Mesothelial cell of epicardium (in vitro differentiated cells): ENCODE measurements at regions not wholly inside any gene's neighbourhood (a gene's known extent, or its start where the extent isn't known, plus 50 kb on each side); places are given as distances from the start of the nearest gene placed in this dataset.
"Not testable (repeated sequence)": the region's sequence is repeated elsewhere in the genome, so short reads cannot be mapped to it uniquely, and the experiment has no call there.

Experiments used
- DNase-seq, 2 experiments: peaks; one replicate each; pipeline ENCODE4 v3.0.0; 2021; ENCODE audit warnings: low spot score in 2 of 2; ENCODE audit not compliant: unreplicated experiment in 2 of 2
- H3K27ac Mint-ChIP-seq: 2 replicates; pipeline ENCODE4 v1.8.0; 2021; ENCODE audit warnings: mixed read lengths
- H3K27me3 Mint-ChIP-seq: 2 replicates; pipeline ENCODE4 v1.8.0; 2021; ENCODE audit warnings: low read depth, mixed read lengths
- H3K36me3 Mint-ChIP-seq: 2 replicates; pipeline ENCODE4 v1.8.0; 2021; ENCODE audit warnings: mixed read lengths
- H3K4me1 Mint-ChIP-seq: 2 replicates; pipeline ENCODE4 v1.8.0; 2021; ENCODE audit warnings: mixed read lengths
- H3K4me3 Mint-ChIP-seq: 2 replicates; pipeline ENCODE4 v1.8.0; 2021; ENCODE audit warnings: mild to moderate bottlenecking, moderate library complexity, mixed read lengths
- H3K9me3 Mint-ChIP-seq: 2 replicates; pipeline ENCODE4 v1.8.0; 2021; ENCODE audit warnings: mixed read lengths
- TF ChIP-seq, protein P1 (sequence below): fragments of 200-600 bp; sonication (generic); IDR thresholded peaks from one replicate; pipeline ENCODE4 v1.5.0; 2021; ENCODE audit warnings: antibody characterized with exemption; ENCODE audit not compliant: unreplicated experiment

DNA sequence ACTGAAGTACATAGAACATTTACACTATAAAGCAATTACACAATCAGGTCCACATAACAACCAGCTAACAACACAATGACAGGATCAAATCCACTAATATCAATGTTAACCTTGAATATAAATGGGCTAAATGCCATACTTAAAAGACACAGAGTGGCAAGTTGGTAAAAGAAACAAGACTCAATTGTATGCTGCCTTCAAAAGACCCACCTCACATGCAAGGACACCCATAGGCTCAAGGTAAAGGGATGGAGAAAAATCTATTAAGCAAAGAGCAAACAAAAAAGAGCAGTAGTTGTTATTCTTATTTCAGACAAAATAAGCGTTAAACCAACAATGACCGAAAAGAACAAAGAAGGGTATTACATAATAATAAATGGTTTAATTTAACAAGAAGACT is 183.3 kb downstream of the PYDC2 start:
- Mint-ChIP-seq H3K36me3 (no peaks in the 10 kb centered on the region), H3K27me3 (no peaks in the 10 kb centered on the region), H3K27ac (no peak overlapping the region), H3K9me3 (peaks cover 33% of the 10 kb centered on the region), H3K4me3 (no peak overlapping the region), H3K4me1 (no peaks in the 10 kb centered on the region)
- TF ChIP-seq, protein P1, sequence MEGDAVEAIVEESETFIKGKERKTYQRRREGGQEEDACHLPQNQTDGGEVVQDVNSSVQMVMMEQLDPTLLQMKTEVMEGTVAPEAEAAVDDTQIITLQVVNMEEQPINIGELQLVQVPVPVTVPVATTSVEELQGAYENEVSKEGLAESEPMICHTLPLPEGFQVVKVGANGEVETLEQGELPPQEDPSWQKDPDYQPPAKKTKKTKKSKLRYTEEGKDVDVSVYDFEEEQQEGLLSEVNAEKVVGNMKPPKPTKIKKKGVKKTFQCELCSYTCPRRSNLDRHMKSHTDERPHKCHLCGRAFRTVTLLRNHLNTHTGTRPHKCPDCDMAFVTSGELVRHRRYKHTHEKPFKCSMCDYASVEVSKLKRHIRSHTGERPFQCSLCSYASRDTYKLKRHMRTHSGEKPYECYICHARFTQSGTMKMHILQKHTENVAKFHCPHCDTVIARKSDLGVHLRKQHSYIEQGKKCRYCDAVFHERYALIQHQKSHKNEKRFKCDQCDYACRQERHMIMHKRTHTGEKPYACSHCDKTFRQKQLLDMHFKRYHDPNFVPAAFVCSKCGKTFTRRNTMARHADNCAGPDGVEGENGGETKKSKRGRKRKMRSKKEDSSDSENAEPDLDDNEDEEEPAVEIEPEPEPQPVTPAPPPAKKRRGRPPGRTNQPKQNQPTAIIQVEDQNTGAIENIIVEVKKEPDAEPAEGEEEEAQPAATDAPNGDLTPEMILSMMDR = no peak
- no peak for DNase-seq

DNA sequence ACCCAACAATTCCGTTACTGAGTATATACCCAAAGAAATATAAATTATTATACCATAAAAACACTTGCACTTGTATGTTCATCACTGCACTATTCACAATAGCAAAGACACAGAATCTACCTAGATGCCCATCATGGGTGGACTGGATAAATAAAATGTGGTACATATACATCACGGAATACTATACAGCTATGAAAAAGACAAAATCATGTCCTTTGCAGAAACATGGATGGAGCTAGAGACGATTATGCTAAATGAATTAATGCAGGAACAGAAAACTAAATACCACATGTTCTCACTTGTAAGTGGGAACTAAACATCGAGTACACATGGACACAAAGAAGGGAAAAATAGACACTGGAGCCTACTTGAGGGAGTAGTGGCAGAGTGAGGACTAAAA is 185.3 kb downstream of the PYDC2 start:
- Mint-ChIP-seq H3K9me3 (peaks cover 41% of the 10 kb centered on the region), H3K27me3 (no peaks in the 10 kb centered on the region), H3K36me3 (peaks cover 3% of the 10 kb centered on the region), H3K4me3 (no peak overlapping the region), H3K27ac (no peak overlapping the region), H3K4me1 (peaks cover 1% of the 10 kb centered on the region)
- TF ChIP-seq, protein P1 = no peak
- no peak for DNase-seq

DNA sequence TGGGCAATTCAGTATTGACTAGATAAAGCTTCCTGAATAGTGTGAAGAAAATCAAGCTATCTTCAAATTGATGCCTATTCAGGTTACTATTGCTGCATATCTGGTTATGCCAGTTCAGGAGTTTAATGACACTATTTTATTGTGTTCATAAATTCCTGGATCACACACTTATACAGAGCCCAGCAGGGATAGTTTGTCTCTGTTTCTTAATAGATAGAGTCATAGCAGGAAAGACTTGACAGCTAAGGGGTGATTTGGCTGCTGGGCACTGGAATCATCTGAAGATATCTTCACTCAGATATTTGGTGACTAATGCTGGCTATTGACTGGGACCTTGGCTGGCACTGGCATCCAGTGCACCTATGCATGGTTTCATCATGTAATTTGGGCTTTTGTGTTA is 187.8 kb downstream of the PYDC2 start:
- TF ChIP-seq, protein P1 = no peak
- H3K27ac Mint-ChIP-seq = no peak overlapping the region
- DNase-seq = no peak
- H3K27me3 Mint-ChIP-seq = no peaks in the 10 kb centered on the region
- peaks cover 1% of the 10 kb centered on the region for H3K4me1 Mint-ChIP-seq
- no peak overlapping the region for H3K4me3 Mint-ChIP-seq
- H3K36me3 Mint-ChIP-seq = peaks cover 8% of the 10 kb centered on the region
- peaks cover 53% of the 10 kb centered on the region for H3K9me3 Mint-ChIP-seq

DNA sequence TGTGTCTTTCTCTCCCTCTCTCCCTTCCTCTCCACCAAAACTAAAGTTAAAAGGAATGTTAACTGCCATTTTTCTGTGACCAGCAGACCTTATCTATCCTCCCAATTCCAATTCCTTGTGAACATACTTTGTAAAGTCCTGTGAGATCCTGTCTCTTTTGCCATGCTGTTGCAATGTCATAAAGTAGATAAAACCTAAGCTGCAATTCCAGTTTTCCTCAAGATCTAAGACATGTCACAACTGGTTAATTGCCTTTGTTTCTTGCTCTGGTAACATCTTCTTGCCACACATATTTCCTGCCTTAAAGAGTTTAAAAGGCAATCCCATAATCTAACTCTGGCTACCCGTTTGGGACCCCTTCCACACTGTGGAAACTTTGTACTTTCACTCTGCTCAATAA is 188.7 kb downstream of the PYDC2 start:
- Mint-ChIP-seq H3K4me1 (peaks cover 1% of the 10 kb centered on the region), H3K9me3 (peaks cover 44% of the 10 kb centered on the region), H3K27me3 (no peaks in the 10 kb centered on the region), H3K27ac (no peak overlapping the region), H3K4me3 (no peak overlapping the region), H3K36me3 (peaks cover 8% of the 10 kb centered on the region)
- TF ChIP-seq, protein P1 = no peak
- DNase-seq = no peak

DNA sequence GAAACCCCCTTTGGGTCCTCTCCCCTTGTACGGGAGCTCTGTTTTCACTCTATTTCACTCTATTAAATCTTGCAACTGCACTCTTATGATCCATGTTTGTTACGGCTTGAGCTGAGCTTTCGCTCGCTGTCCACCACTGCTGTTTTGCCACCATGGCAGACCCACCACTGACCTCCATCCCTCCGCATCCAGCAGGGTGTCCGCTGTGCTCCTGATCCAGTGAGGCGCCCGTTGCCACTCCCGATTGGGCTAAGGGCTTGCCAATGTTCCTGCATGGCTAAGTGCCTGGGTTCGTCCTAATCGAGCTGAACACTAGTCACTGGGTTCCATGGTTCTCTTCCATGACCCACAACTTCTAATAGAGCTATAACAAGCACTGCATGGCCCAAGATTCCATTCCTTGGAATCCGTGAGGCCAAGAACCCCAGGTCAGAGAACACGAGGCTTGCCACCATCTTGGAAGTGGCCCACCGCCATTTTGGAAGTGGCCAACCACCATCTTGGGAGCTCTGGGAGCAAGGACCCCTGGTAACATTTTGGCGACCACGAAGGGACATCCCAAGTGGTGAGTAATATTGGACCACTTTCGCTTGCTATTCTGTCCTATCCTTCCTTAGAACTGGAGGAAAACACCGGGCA is 197.9 kb downstream of the PYDC2 start:
- DNase-seq, H3K36me3 Mint-ChIP-seq, H3K4me3 Mint-ChIP-seq, H3K4me1 Mint-ChIP-seq, H3K27me3 Mint-ChIP-seq, H3K27ac Mint-ChIP-seq: not testable (repeated sequence)
- H3K9me3 Mint-ChIP-seq = peaks cover 13% of the 10 kb centered on the region

DNA sequence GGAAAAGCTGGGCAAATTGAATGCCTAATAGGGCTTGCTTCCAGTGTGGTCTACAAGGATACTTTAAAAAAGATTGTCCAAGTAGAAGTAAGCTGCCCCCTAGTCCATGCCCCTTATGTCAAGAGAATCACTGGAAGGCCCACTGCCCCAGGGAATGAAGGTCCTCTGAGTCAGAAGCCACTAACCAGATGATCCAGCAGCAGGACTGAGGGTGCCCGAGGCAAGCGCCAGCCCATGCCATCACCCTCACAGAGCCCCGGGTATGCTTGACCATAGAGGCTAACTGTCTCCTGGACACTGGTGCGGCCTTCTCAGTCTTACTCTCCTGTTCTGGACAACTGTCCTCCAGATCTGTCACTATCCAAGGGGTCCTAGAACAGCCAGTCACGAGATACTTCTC is 201.2 kb downstream of the PYDC2 start:
- not testable (repeated sequence) for H3K9me3 Mint-ChIP-seq, DNase-seq, H3K27me3 Mint-ChIP-seq, H3K4me3 Mint-ChIP-seq, H3K4me1 Mint-ChIP-seq, H3K27ac Mint-ChIP-seq, H3K36me3 Mint-ChIP-seq
